Loucy (cell line): ENCODE measurements at regions not wholly inside any gene's neighbourhood (a gene's known extent, or its start where the extent isn't known, plus 50 kb on each side); places are given as distances from the start of the nearest gene placed in this dataset.

ENCODE experiments used
- CTCF ChIP-seq: fragments of 200-600 bp; sonication (generic); conservative IDR thresholded peaks from 2 replicates; pipeline ENCODE4 v1.5.1; 2014; ENCODE audit warnings: mild to moderate bottlenecking, antibody characterized with exemption, low read length
- EZH2phosphoT487 ChIP-seq: fragments of 200-600 bp; IDR thresholded peaks from 2 replicates; pipeline ENCODE4 v1.6.1; 2018; ENCODE audit warnings: antibody characterized with exemption, mild to moderate bottlenecking, moderate library complexity, borderline replicate concordance

DNA sequence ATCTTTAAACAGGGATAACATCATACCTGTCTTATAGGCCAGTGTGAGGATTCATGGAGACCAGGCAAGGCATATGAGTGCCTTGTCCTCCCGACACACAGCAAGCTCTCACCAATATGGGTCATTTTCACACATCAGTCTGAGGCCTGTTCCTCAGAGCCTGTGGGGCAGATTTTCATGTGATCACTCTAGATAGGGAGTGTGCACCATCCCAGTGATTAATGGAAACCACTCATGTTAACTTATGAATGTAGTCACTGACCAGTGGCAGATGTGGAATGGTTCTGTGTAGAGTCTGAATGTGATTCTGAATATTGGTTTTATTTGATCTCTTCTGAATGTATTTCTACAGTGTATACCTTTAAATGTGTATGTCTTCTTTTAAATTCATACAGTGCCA is 219.7 kb upstream of the SFSWAP start:
- TF ChIP-seq CTCF = no peak
- TF ChIP-seq EZH2phosphoT487 = no peak
